ENCODE measurements at regions not wholly inside any gene's neighbourhood (a gene's known extent, or its start where the extent isn't known, plus 50 kb on each side); places are given as distances from the start of the nearest gene placed in this dataset.

GRCh38 chr12:11555743-11556625 lies 93.5 kb upstream of the ETV6 start:
- ATAC-seq (no peak), DNase-seq (ENCODE audit: extremely low read depth in 1 of 4, low spot score in 3 of 4) (peak in 1 of 4 experiments; percentile 6), FAIRE-seq (no peak)
- H3K27ac ChIP-seq (ENCODE audit: extremely low read depth, low read depth, low read length) = no peak overlapping the region
- H3K27me3 ChIP-seq (ENCODE audit: control insufficient read depth in 2 of 2, insufficient read depth in 2 of 2, low read length in 2 of 2) = peaks cover 0 to 3% of the 10 kb centered on the region in 2 experiments; a peak in 3 of 5 replicates
- in situ Hi-C loops (cut with MboI) (loop anchor here (25.0 kb wide), 2 partner anchors 781 to 1156 kb away; partner anchors contain the start of gene CDKN1B), intact Hi-C loops (cut with micrococcal nuclease) (loop anchor here (10.0 kb wide), 1 partner anchor 479 kb away; no protein-coding TSS in a partner anchor)
- CTCF ChIA-PET (ENCODE audit: low intra/inter-chr PET ratio) = interaction anchor here (0.6 kb wide), 1 partner anchor 487 kb away, joined by 3 read pairs; no protein-coding TSS in a partner anchor
- no peak overlapping the region for H3K9ac ChIP-seq (ENCODE audit: insufficient read depth in 1 of 2, low read depth in 2 of 2, low read length in 2 of 2)
- no peaks in the 10 kb centered on the region for H3K36me3 ChIP-seq (ENCODE audit: control insufficient read depth, insufficient read depth, low read length)
- no TSS peak for BruUV-seq (replicated peaks)
- no peaks in the 10 kb centered on the region for H3K79me2 ChIP-seq (ENCODE audit: control insufficient read depth, insufficient read depth, low read length)
- POLR2A ChIA-PET = no interaction called here
- H4K20me1 ChIP-seq (replicated peaks; ENCODE audit: control insufficient read depth, insufficient read depth, low read length) = no peaks in the 10 kb centered on the region
- peak; percentile 97 for TF ChIP-seq HMBOX1 (IDR thresholded peaks at IDR 0.05)
- TF ChIP-seq MED1 (CRISPR knock-in tag; IDR thresholded peaks at IDR 0.05; ENCODE audit: borderline replicate concordance) = no peak
- TF ChIP-seq RBM14 (IDR thresholded peaks at IDR 0.05; ENCODE audit: borderline replicate concordance, insufficient read depth, low read depth, low read length) = no peak
- TF ChIP-seq RNF2 (IDR thresholded peaks at IDR 0.05) = peak; percentile 22; the same call in 1 of the 2 replicates
- H3K9me3 ChIP-seq (replicated peaks; ENCODE audit: control insufficient read depth, insufficient read depth, low read depth, low read length) = no peaks in the 10 kb centered on the region
- WGBS (ENCODE audit: insufficient coverage, low coverage, missing lambda C conversion rate) = 2% methylated on average over 9 of the region's 11 CpGs
- no peaks in the 10 kb centered on the region for H3K9me1 ChIP-seq (ENCODE audit: control insufficient read depth, insufficient read depth, low read length)
- H3K4me2 ChIP-seq (ENCODE audit: insufficient read depth, low read length) = no peak overlapping the region
- no peak overlapping the region for H3K4me3 ChIP-seq
- H2AFZ ChIP-seq (ENCODE audit: low read depth, low read length) = no peak overlapping the region
- H3K4me1 ChIP-seq (replicated peaks in 1 of 2; ENCODE audit: control insufficient read depth in 2 of 2, insufficient read depth in 2 of 2, low read length in 2 of 2) = no peaks in the 10 kb centered on the region

Measured in K562 (cell line).